SK-N-SH (cell line): ENCODE measurements at regions not wholly inside any gene's neighbourhood (a gene's known extent, or its start where the extent isn't known, plus 50 kb on each side); places are given as distances from the start of the nearest gene placed in this dataset.

ENCODE experiments used
- CTCF ChIA-PET: fragments of 300-600, 350-600 bp; formaldehyde crosslinking; extraction: SDS; loops from one replicate; lab custom pipeline; 2021; lab: Yijun Ruan, JAX
- POLR2A ChIA-PET: fragments of 350-600 bp; sonication (Branson Sonifier 250); formaldehyde crosslinking; extraction: SDS; loops from one replicate; lab custom pipeline; 2020; ENCODE audit warnings: antibody characterized with exemption, inconsistent platforms; lab: Yijun Ruan, JAX
- DNase-seq: peaks from one replicate; pipeline ENCODE4 v3.0.0; 2012
- H2AFZ ChIP-seq: fragments of 200-600 bp; sonication (generic); 2 replicates; pipeline ENCODE4 v1.8.1; 2016; ENCODE audit warnings: antibody characterized with exemption, mild to moderate bottlenecking, low read depth
- H3F3A ChIP-seq: fragments of 200-600 bp; sonication (generic); replicated peaks from 2 replicates; pipeline ENCODE3; 2016; ENCODE audit warnings: antibody characterized with exemption, mild to moderate bottlenecking; ENCODE audit not compliant: insufficient read depth
- H3K27ac ChIP-seq, 2 experiments: fragments of 200-500 bp in 1 of 2; fragments of 200-600 bp in 1 of 2; sonication (Bioruptor generic) in 1 of 2; sonication (generic), shearing (Covaris generic) in 1 of 2; 2 replicates each; pipeline versions ENCODE4 v1.5.1 to v1.6.1; 2014 to 2016; ENCODE audit warnings: low read depth in 2 of 2, inconsistent platforms in 1 of 2, low read length in 1 of 2, mild to moderate bottlenecking in 1 of 2, mixed read lengths in 1 of 2
- H3K27me3 ChIP-seq: fragments of 200-600 bp; sonication (generic), shearing (Covaris generic); 2 replicates; pipeline ENCODE4 v1.6.1; 2016; ENCODE audit warnings: mixed run types; ENCODE audit not compliant: insufficient read depth
- H3K36me3 ChIP-seq, 2 experiments: fragments of 200-500 bp in 1 of 2; fragments of 200-600 bp in 1 of 2; sonication (Bioruptor generic) in 1 of 2; sonication (generic) in 1 of 2; replicated peaks in 1 of 2; 2 replicates each; pipeline versions ENCODE3 to v1.5.1; 2014 to 2016; ENCODE audit warnings: low read length in 1 of 2, mild to moderate bottlenecking in 1 of 2; ENCODE audit not compliant: insufficient read depth in 2 of 2, control insufficient read depth in 1 of 2
- H3K4me1 ChIP-seq, 2 experiments: fragments of 200-500 bp in 1 of 2; fragments of 200-600 bp in 1 of 2; sonication (Bioruptor generic) in 1 of 2; sonication (generic), shearing (Covaris generic) in 1 of 2; 2 replicates each; pipeline versions ENCODE4 v1.5.1 to v1.6.1; 2014 to 2016; ENCODE audit warnings: low read depth in 1 of 2, low read length in 1 of 2, mixed run types in 1 of 2; ENCODE audit not compliant: insufficient read depth in 2 of 2, control insufficient read depth in 1 of 2
- H3K4me2 ChIP-seq: fragments of 200-600 bp; sonication (generic), shearing (Covaris generic); 2 replicates; pipeline ENCODE4 v1.6.1; 2017; ENCODE audit warnings: mixed run types
- H3K4me3 ChIP-seq, 2 experiments: fragments of 200-500 bp in 1 of 2; fragments of 200-600 bp in 1 of 2; sonication (Bioruptor generic) in 1 of 2; sonication (generic), shearing (Covaris generic) in 1 of 2; 2 replicates each; pipeline versions ENCODE4 v1.5.1 to v1.8.1; 2014 to 2016; ENCODE audit warnings: low read depth in 2 of 2, inconsistent platforms in 1 of 2, low read length in 1 of 2, mild to moderate bottlenecking in 1 of 2, mixed read lengths in 1 of 2, moderate library complexity in 1 of 2
- H3K79me2 ChIP-seq: fragments of 200-600 bp; sonication (generic); 2 replicates; pipeline ENCODE4 v1.8.1; 2017; ENCODE audit warnings: mild to moderate bottlenecking; ENCODE audit not compliant: insufficient read depth
- H3K9ac ChIP-seq: fragments of 200-600 bp; sonication (generic); 2 replicates; pipeline ENCODE4 v1.6.1; 2017; ENCODE audit warnings: mixed run types
- H3K9me2 ChIP-seq: fragments of 200-600 bp; sonication (generic); 2 replicates; pipeline ENCODE4 v1.6.1; 2017; ENCODE audit warnings: mixed run types
- H3K9me3 ChIP-seq: fragments of 200-600 bp; sonication (generic); 2 replicates; pipeline ENCODE4 v1.6.1; 2017; ENCODE audit warnings: mixed run types, mild to moderate bottlenecking, moderate library complexity
- H4K20me1 ChIP-seq: fragments of 200-600 bp; sonication (generic); 2 replicates; pipeline ENCODE4 v1.6.1; 2017; ENCODE audit warnings: mild to moderate bottlenecking, mixed run types; ENCODE audit not compliant: insufficient read depth
- FOXJ3 ChIP-seq: sonication (generic); formaldehyde crosslinking; IDR thresholded peaks from 2 replicates; pipeline ENCODE4 v1.5.1; 2020; ENCODE audit warnings: mild to moderate bottlenecking, missing genetic modification reagents
- MXI1 ChIP-seq: IDR thresholded peaks from 2 replicates; pipeline ENCODE4 v1.6.1; 2012; ENCODE audit warnings: mild to moderate bottlenecking, low read depth, low read length, improper control_type of control experiment
- PBX3 ChIP-seq: IDR thresholded peaks from 2 replicates; pipeline ENCODE4; 2012
- RAD21 ChIP-seq: IDR thresholded peaks from 2 replicates; pipeline ENCODE4 v1.6.1; 2012; ENCODE audit warnings: mild to moderate bottlenecking, low read length
- WGBS: methylation state at CpG from one replicate; pipeline ENCODE4 v1.1.6; 2017; ENCODE audit warnings: low lambda C conversion rate; 5-methylcytosine and 5-hydroxymethylcytosine counted together
- TF ChIP-seq, protein P1 (sequence below): IDR thresholded peaks from 2 replicates; pipeline ENCODE4 v1.4.0; 2012; ENCODE audit warnings: low read depth, borderline replicate concordance

GRCh38 chr18:37667836-37668235 is 102.2 kb upstream of the CELF4 start:
- Histone ChIP-seq H3K36me3 (no peaks in the 10 kb centered on the region), H3K9me2 (no peaks in the 10 kb centered on the region), H3F3A (no peaks in the 10 kb centered on the region), H3K79me2 (no peaks in the 10 kb centered on the region), H3K4me3 (no peak overlapping the region), H3K27me3 (no peaks in the 10 kb centered on the region), H3K4me1 (peaks cover 0 to 5% of the 10 kb centered on the region in 2 experiments; a peak in 1 of 4 replicates), H3K9me3 (no peaks in the 10 kb centered on the region), H2AFZ (no peak overlapping the region), H4K20me1 (no peaks in the 10 kb centered on the region), H3K9ac (no peak overlapping the region), H3K27ac (no peak overlapping the region), H3K4me2 (no peak overlapping the region)
- TF ChIP-seq RAD21: no peak
- ChIA-PET POLR2A (no interaction called here), CTCF (interaction anchor here (0.9 to 1.1 kb wide), 2 partner anchors 10 to 237 kb away, joined by 3 to 4 read pairs; no protein-coding TSS in a partner anchor)
- WGBS: 0% methylated on average over 1 of the region's 1 CpG
- no peak for DNase-seq

GRCh38 chr18:37666991-37667390 is 101.4 kb upstream of the CELF4 start:
- Histone ChIP-seq H3K36me3 (no peaks in the 10 kb centered on the region), H3K4me2 (no peak overlapping the region), H3F3A (no peaks in the 10 kb centered on the region), H3K9ac (no peak overlapping the region), H3K4me3 (no peak overlapping the region), H3K9me3 (no peaks in the 10 kb centered on the region), H3K9me2 (no peaks in the 10 kb centered on the region), H4K20me1 (no peaks in the 10 kb centered on the region), H3K79me2 (no peaks in the 10 kb centered on the region), H3K27me3 (no peaks in the 10 kb centered on the region), H2AFZ (no peak overlapping the region), H3K4me1 (peaks cover 0 to 5% of the 10 kb centered on the region in 2 experiments; a peak in 1 of 4 replicates), H3K27ac (no peak overlapping the region)
- no peak for TF ChIP-seq FOXJ3
- TF ChIP-seq MXI1: no peak
- no peak for TF ChIP-seq PBX3
- TF ChIP-seq, protein P1, sequence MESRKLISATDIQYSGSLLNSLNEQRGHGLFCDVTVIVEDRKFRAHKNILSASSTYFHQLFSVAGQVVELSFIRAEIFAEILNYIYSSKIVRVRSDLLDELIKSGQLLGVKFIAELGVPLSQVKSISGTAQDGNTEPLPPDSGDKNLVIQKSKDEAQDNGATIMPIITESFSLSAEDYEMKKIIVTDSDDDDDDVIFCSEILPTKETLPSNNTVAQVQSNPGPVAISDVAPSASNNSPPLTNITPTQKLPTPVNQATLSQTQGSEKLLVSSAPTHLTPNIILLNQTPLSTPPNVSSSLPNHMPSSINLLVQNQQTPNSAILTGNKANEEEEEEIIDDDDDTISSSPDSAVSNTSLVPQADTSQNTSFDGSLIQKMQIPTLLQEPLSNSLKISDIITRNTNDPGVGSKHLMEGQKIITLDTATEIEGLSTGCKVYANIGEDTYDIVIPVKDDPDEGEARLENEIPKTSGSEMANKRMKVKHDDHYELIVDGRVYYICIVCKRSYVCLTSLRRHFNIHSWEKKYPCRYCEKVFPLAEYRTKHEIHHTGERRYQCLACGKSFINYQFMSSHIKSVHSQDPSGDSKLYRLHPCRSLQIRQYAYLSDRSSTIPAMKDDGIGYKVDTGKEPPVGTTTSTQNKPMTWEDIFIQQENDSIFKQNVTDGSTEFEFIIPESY: no peak
- no peak for DNase-seq
- WGBS: 8% methylated on average over 1 of the region's 1 CpG
- CTCF ChIA-PET: interaction anchor here (0.9 to 1.1 kb wide), 2 partner anchors 10 to 238 kb away, joined by 3 to 4 read pairs; no protein-coding TSS in a partner anchor
- POLR2A ChIA-PET: no interaction called here

DNA sequence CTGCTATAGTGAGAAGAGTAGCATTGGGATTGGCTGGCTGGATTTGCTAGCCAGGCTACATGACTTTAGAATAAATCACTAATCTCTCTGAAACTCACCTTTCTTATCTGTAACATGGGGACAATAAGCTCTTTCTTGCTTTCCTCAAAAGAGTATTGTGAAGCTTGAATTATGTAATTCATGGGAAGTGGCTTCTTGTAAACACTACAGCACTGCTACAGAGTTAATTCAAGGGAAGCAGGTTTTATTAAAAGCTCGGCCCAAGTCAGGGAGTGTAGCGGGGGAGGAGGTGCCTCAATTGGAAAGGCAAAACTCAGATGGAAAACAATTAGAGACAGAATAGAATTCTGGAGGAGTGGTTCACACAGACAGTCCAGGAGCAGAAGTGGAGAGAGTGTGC is 100.9 kb upstream of the CELF4 start:
- no peaks in the 10 kb centered on the region for H3K9me3 ChIP-seq
- CTCF ChIA-PET: interaction anchor here (0.5 to 1.1 kb wide), 2 partner anchors 20 to 238 kb away, joined by 3 read pairs; no protein-coding TSS in a partner anchor
- no peak overlapping the region for H3K4me2 ChIP-seq
- peaks cover 0 to 5% of the 10 kb centered on the region in 2 experiments; a peak in 1 of 4 replicates for H3K4me1 ChIP-seq
- H3K27me3 ChIP-seq: no peaks in the 10 kb centered on the region
- no peak overlapping the region for H3K9ac ChIP-seq
- no peaks in the 10 kb centered on the region for H3K36me3 ChIP-seq
- no peaks in the 10 kb centered on the region for H3F3A ChIP-seq
- no peak overlapping the region for H2AFZ ChIP-seq
- H3K4me3 ChIP-seq: no peak overlapping the region
- 24% methylated on average over 2 of the region's 2 CpGs for WGBS
- no peaks in the 10 kb centered on the region for H4K20me1 ChIP-seq
- no peak overlapping the region for H3K27ac ChIP-seq
- H3K9me2 ChIP-seq: no peaks in the 10 kb centered on the region
- no peaks in the 10 kb centered on the region for H3K79me2 ChIP-seq
- DNase-seq: no peak
- TF ChIP-seq MXI1: no peak
- POLR2A ChIA-PET: no interaction called here
